Right lobe of liver (tissue), 6 donors: ENCODE measurements at regions not wholly inside any gene's neighbourhood (a gene's known extent, or its start where the extent isn't known, plus 50 kb on each side); places are given as distances from the start of the nearest gene placed in this dataset.

Experiments used
- ATAC-seq, 4 donors: fragments of 200-7000 bp; cut with Tn5 transposase; one replicate each; pipeline ENCODE4 v1.9.1; 2020; ENCODE audit warnings: mild to moderate bottlenecking in 4 of 4, moderate library complexity in 4 of 4
- DNase-seq, 3 donors: peaks; one replicate each; pipeline ENCODE4 v3.0.0-alpha.2; 2020
- H3K27ac ChIP-seq, 3 donors: fragments of 200-600 bp; one replicate each; pipeline ENCODE4 v1.8.0; 2022
- H3K27me3 ChIP-seq, 2 donors: fragments of 200-600 bp; one replicate each; pipeline ENCODE4 v1.8.0; 2022
- H3K36me3 ChIP-seq, 4 donors: fragments of 200-600 bp; sonication (generic) in 1 of 4; one replicate each; pipeline versions ENCODE4 v1.5.1 to v1.8.0; 2017 to 2022; ENCODE audit warnings: control low read depth in 1 of 4
- H3K4me1 ChIP-seq, 4 donors: fragments of 200-600 bp; sonication (generic) in 1 of 4; one replicate each; pipeline versions ENCODE4 v1.5.1 to v1.8.0; 2017 to 2022; ENCODE audit warnings: control low read depth in 1 of 4
- H3K4me3 ChIP-seq, 3 donors: fragments of 200-600 bp; one replicate each; pipeline ENCODE4 v1.8.0; 2022
- H3K9me3 ChIP-seq, 4 donors: fragments of 200-600 bp; sonication (generic) in 1 of 4; one replicate each; pipeline versions ENCODE4 v1.5.1 to v1.8.0; 2017 to 2022; ENCODE audit warnings: control low read depth in 1 of 4
- CTCF ChIP-seq, 4 donors: fragments of 200-600 bp in 3 of 4; fragments of 450-650 bp in 1 of 4; IDR thresholded peaks; one replicate each; pipeline versions ENCODE4 v1.5.1 to v1.8.0; 2016 to 2022; ENCODE audit warnings: antibody characterized with exemption in 4 of 4, mild to moderate bottlenecking in 2 of 4
- POLR2A ChIP-seq: fragments of 450-650 bp; IDR thresholded peaks from one replicate; pipeline ENCODE4 v1.6.1; 2017; ENCODE audit warnings: antibody characterized with exemption, mild to moderate bottlenecking
- WGBS: methylation state at CpG from one replicate; pipeline ENCODE4 v1.1.6; 2018; ENCODE audit warnings: low coverage, low lambda C conversion rate; ENCODE audit not compliant: insufficient coverage; ENCODE audit errors: missing lambda C conversion rate; 5-methylcytosine and 5-hydroxymethylcytosine counted together
- intact Hi-C, 2 donors: fragments of 100-400 bp; cut with DNase I; formaldehyde crosslinking; loops; one replicate each; pipeline versions ENCODE4 v1.11.2 to v1.14.1; 2022
- donor health status: DM: no; HTN: yes; CAD: no.
- donor health status: DM: no; HTN: no; CAD: no.
- donor health status: DM: no; HTN: no; CAD: no.
- donor health status: DM: no; HTN: yes; CAD: no.
- donor health status: DM: no; HTN: yes; CAD: no.

GRCh38 chr2:17326717-17327116 lies 191.5 kb downstream of the RAD51AP2 start:
- Histone ChIP-seq H3K36me3 (no peaks in the 10 kb centered on the region), H3K4me3 (no peak overlapping the region), H3K4me1 (no peaks in the 10 kb centered on the region), H3K9me3 (no peaks in the 10 kb centered on the region), H3K27me3 (no peaks in the 10 kb centered on the region), H3K27ac (no peak overlapping the region)
- DNase-seq: no peak
- WGBS: 38% methylated on average over 1 of the region's 2 CpGs
- intact Hi-C loops: no loop called here
- ATAC-seq: no peak
- TF ChIP-seq CTCF (IDR thresholded peaks at IDR 0.05): no peak
- no peak for TF ChIP-seq POLR2A

GRCh38 chr2:17323697-17324096 lies 194.5 kb downstream of the RAD51AP2 start:
- no peak overlapping the region for H3K4me3 ChIP-seq
- intact Hi-C loops: no loop called here
- no peaks in the 10 kb centered on the region for H3K27me3 ChIP-seq
- WGBS: 87% methylated on average over 5 of the region's 5 CpGs
- no peak overlapping the region for H3K27ac ChIP-seq
- ATAC-seq (no peak), DNase-seq (no peak)
- no peaks in the 10 kb centered on the region for H3K4me1 ChIP-seq
- H3K9me3 ChIP-seq: no peaks in the 10 kb centered on the region
- H3K36me3 ChIP-seq: no peaks in the 10 kb centered on the region
- TF ChIP-seq POLR2A: no peak
- TF ChIP-seq CTCF (IDR thresholded peaks at IDR 0.05): no peak

GRCh38 chr2:17322461-17322860 lies 195.8 kb downstream of the RAD51AP2 start:
- DNase-seq: no peak

GRCh38 chr2:17319090-17319489 lies 199.2 kb downstream of the RAD51AP2 start:
- no peak for ATAC-seq
- no peak for TF ChIP-seq POLR2A
- no peak for TF ChIP-seq CTCF (IDR thresholded peaks at IDR 0.05)
- DNase-seq: no peak
- Histone ChIP-seq H3K27me3 (no peaks in the 10 kb centered on the region), H3K4me1 (no peaks in the 10 kb centered on the region), H3K4me3 (no peak overlapping the region), H3K9me3 (no peaks in the 10 kb centered on the region), H3K36me3 (no peaks in the 10 kb centered on the region), H3K27ac (no peak overlapping the region)
- intact Hi-C loops: no loop called here

More at GRCh38 chr2:17322461-17322860, 195.8 kb downstream of the RAD51AP2 start:
- intact Hi-C loops: no loop called here
- H3K4me1 ChIP-seq: no peaks in the 10 kb centered on the region
- H3K9me3 ChIP-seq: no peaks in the 10 kb centered on the region
- H3K27ac ChIP-seq: no peak overlapping the region
- H3K4me3 ChIP-seq: no peak overlapping the region
- no peak for ATAC-seq
- TF ChIP-seq POLR2A: no peak
- TF ChIP-seq CTCF (IDR thresholded peaks at IDR 0.05): no peak
- no peaks in the 10 kb centered on the region for H3K27me3 ChIP-seq
- no peaks in the 10 kb centered on the region for H3K36me3 ChIP-seq
- 40% methylated on average over 2 of the region's 2 CpGs for WGBS

- DNase-seq: no peak
- no peak overlapping the region for H3K27ac ChIP-seq
- no peaks in the 10 kb centered on the region for H3K27me3 ChIP-seq
- 29% methylated on average over 2 of the region's 2 CpGs for WGBS
- no peaks in the 10 kb centered on the region for H3K36me3 ChIP-seq
- no peak for ATAC-seq
- TF ChIP-seq POLR2A: no peak
- TF ChIP-seq CTCF (IDR thresholded peaks at IDR 0.05): no peak
- intact Hi-C loops: no loop called here
- H3K9me3 ChIP-seq: no peaks in the 10 kb centered on the region
- H3K4me1 ChIP-seq: no peaks in the 10 kb centered on the region
- H3K4me3 ChIP-seq: no peak overlapping the region
These were observed 200.2 kb downstream of the RAD51AP2 start for GRCh38 chr2:17318013-17318412.
